ENCODE measurements at regions not wholly inside any gene's neighbourhood (a gene's known extent, or its start where the extent isn't known, plus 50 kb on each side); places are given as distances from the start of the nearest gene placed in this dataset.

DNA sequence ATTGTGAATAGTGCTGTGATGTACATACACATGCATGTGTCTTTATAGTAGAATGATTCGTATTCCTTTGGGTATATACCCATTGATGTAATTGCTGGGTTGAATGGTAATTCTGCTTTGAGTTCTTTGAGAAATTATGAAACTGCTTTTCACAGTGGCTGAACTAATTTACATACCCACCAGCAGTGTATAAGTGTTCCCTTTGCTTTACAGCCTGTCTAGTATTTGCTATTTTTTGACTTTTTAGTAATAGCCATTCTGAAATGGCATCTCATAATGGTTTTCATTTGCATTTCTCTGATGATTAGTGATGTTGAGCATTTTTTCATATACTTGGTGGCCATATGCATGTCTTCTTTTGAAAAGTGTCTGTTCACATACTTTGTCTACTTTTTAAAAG, 54.5 kb upstream of the FAM78B start:
- TF ChIP-seq, protein P1, sequence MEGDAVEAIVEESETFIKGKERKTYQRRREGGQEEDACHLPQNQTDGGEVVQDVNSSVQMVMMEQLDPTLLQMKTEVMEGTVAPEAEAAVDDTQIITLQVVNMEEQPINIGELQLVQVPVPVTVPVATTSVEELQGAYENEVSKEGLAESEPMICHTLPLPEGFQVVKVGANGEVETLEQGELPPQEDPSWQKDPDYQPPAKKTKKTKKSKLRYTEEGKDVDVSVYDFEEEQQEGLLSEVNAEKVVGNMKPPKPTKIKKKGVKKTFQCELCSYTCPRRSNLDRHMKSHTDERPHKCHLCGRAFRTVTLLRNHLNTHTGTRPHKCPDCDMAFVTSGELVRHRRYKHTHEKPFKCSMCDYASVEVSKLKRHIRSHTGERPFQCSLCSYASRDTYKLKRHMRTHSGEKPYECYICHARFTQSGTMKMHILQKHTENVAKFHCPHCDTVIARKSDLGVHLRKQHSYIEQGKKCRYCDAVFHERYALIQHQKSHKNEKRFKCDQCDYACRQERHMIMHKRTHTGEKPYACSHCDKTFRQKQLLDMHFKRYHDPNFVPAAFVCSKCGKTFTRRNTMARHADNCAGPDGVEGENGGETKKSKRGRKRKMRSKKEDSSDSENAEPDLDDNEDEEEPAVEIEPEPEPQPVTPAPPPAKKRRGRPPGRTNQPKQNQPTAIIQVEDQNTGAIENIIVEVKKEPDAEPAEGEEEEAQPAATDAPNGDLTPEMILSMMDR (IDR thresholded peaks at IDR 0.05): no peak
- no peak for TF ChIP-seq EP300 (IDR thresholded peaks at IDR 0.05)
- no peak for TF ChIP-seq POLR2AphosphoS5 (IDR thresholded peaks at IDR 0.05)
